PC-9 (cell line): ENCODE measurements at regions not wholly inside any gene's neighbourhood (a gene's known extent, or its start where the extent isn't known, plus 50 kb on each side); places are given as distances from the start of the nearest gene placed in this dataset.

ENCODE experiments used
- BruUV-seq: library from RNA; stranded (reverse); fragments of 400-500 nt; replicated peaks from 2 replicates; lab custom pipeline; 2021; lab: Mats Ljungman, UMichigan
- CTCF ChIA-PET: fragments of 300-600 bp; sonication (Branson Sonifier 250); formaldehyde crosslinking; loops from one replicate; lab custom pipeline; 2022; ENCODE audit warnings: antibody characterized with exemption; lab: Charles Lee
- POLR2A ChIA-PET: fragments of 300-600 bp; sonication (Branson Sonifier 250); formaldehyde crosslinking; loops from one replicate; lab custom pipeline; 2022; ENCODE audit warnings: antibody characterized with exemption; ENCODE audit not compliant: unreplicated experiment; lab: Charles Lee
- DNase-seq, 2 experiments: peaks; one replicate each; pipeline versions ENCODE4 v3.0.0 to v3.0.0-alpha.2; 2015 to 2022; ENCODE audit warnings: mixed read lengths in 1 of 2
- H2AFZ ChIP-seq: fragments of 200-600 bp; sonication (generic); 2 replicates; pipeline ENCODE4 v1.8.1; 2017; ENCODE audit warnings: antibody characterized with exemption
- H3F3A ChIP-seq: fragments of 200-600 bp; sonication (generic); 2 replicates; pipeline ENCODE4 v1.8.1; 2017; ENCODE audit warnings: antibody characterized with exemption, mild to moderate bottlenecking, low read depth; ENCODE audit not compliant: insufficient read depth
- H3K27ac ChIP-seq: fragments of 200-600 bp; sonication (generic); 2 replicates; pipeline ENCODE4 v1.6.1; 2016; ENCODE audit warnings: mixed run types
- H3K27me3 ChIP-seq: fragments of 200-600 bp; sonication (generic); 2 replicates; pipeline ENCODE4 v1.6.1; 2016; ENCODE audit warnings: low read depth, mixed run types; ENCODE audit not compliant: insufficient read depth
- H3K36me3 ChIP-seq: fragments of 200-600 bp; sonication (generic); 2 replicates; pipeline ENCODE4 v1.6.1; 2016; ENCODE audit warnings: low read depth, mixed run types
- H3K4me1 ChIP-seq: fragments of 200-600 bp; sonication (generic); replicated peaks from 2 replicates; pipeline ENCODE4 v1.6.1; 2016; ENCODE audit warnings: mixed run types; ENCODE audit not compliant: insufficient read depth
- H3K4me2 ChIP-seq: fragments of 200-600 bp; sonication (generic); 2 replicates; pipeline ENCODE4 v1.6.1; 2017; ENCODE audit warnings: mixed run types
- H3K4me3 ChIP-seq: fragments of 200-600 bp; sonication (generic); 2 replicates; pipeline ENCODE4 v1.6.1; 2016; ENCODE audit warnings: mixed run types
- H3K79me2 ChIP-seq: fragments of 200-600 bp; sonication (generic); 2 replicates; pipeline ENCODE4 v1.6.1; 2017; ENCODE audit warnings: low read depth, mixed run types
- H3K9me2 ChIP-seq: fragments of 200-600 bp; sonication (generic); 2 replicates; pipeline ENCODE4 v1.8.1; 2017; ENCODE audit warnings: mild to moderate bottlenecking; ENCODE audit not compliant: insufficient read depth
- H3K9me3 ChIP-seq: fragments of 200-600 bp; sonication (generic); 2 replicates; pipeline ENCODE4 v1.8.1; 2016; ENCODE audit warnings: low read depth; ENCODE audit not compliant: insufficient read depth
- H4K20me1 ChIP-seq: fragments of 200-600 bp; sonication (generic); 2 replicates; pipeline ENCODE4 v1.8.1; 2017; ENCODE audit not compliant: insufficient read depth
- CTCF ChIP-seq: fragments of 200-600 bp; sonication (generic); conservative IDR thresholded peaks from 2 replicates; pipeline ENCODE4 v1.6.1; 2017; ENCODE audit warnings: mixed run types, antibody characterized with exemption, mild to moderate bottlenecking, moderate library complexity
- EZH2 ChIP-seq: fragments of 200-600 bp; sonication (generic); IDR thresholded peaks from 2 replicates; pipeline ENCODE4 v1.8.0; 2017; ENCODE audit warnings: antibody characterized with exemption, low read depth
- intact Hi-C: fragments of 100-400 bp; cut with micrococcal nuclease; formaldehyde crosslinking; loops from one replicate; pipeline ENCODE4 v1.10.0; 2022; ENCODE audit not compliant: unreplicated experiment

GRCh38 chr15:25054329-25054728 is 99.5 kb downstream of the SNRPN start:
- ChIA-PET POLR2A (no interaction called here), CTCF (no interaction called here)
- no peak for TF ChIP-seq EZH2
- TF ChIP-seq CTCF: no peak
- Histone ChIP-seq H3K9me3 (no peaks in the 10 kb centered on the region), H3K4me1 (no peaks in the 10 kb centered on the region), H4K20me1 (no peaks in the 10 kb centered on the region), H3K4me2 (no peak overlapping the region), H3K27ac (no peak overlapping the region), H3K36me3 (no peaks in the 10 kb centered on the region), H3K9me2 (no peaks in the 10 kb centered on the region), H2AFZ (no peak overlapping the region), H3K4me3 (no peak overlapping the region), H3F3A (no peaks in the 10 kb centered on the region), H3K79me2 (no peaks in the 10 kb centered on the region), H3K27me3 (no peaks in the 10 kb centered on the region)
- BruUV-seq: no TSS peak
- intact Hi-C loops: no loop called here
- DNase-seq: no peak

GRCh38 chr15:25054943-25055342 is 100.2 kb downstream of the SNRPN start:
- intact Hi-C loops: no loop called here
- H3K27ac ChIP-seq: no peak overlapping the region
- no peaks in the 10 kb centered on the region for H3F3A ChIP-seq
- H2AFZ ChIP-seq: no peak overlapping the region
- ChIA-PET POLR2A (no interaction called here), CTCF (no interaction called here)
- no TSS peak for BruUV-seq
- no peaks in the 10 kb centered on the region for H3K9me3 ChIP-seq
- no peaks in the 10 kb centered on the region for H3K27me3 ChIP-seq
- no peaks in the 10 kb centered on the region for H4K20me1 ChIP-seq
- TF ChIP-seq CTCF: no peak
- no peak for TF ChIP-seq EZH2
- H3K36me3 ChIP-seq: no peaks in the 10 kb centered on the region
- H3K4me3 ChIP-seq: no peak overlapping the region
- no peak overlapping the region for H3K4me2 ChIP-seq
- no peaks in the 10 kb centered on the region for H3K4me1 ChIP-seq
- H3K9me2 ChIP-seq: no peaks in the 10 kb centered on the region
- DNase-seq: no peak
- H3K79me2 ChIP-seq: no peaks in the 10 kb centered on the region

GRCh38 chr15:25055356-25056068 is 100.7 kb downstream of the SNRPN start:
- Histone ChIP-seq H3K4me2 (no peak overlapping the region), H3K9me3 (no peaks in the 10 kb centered on the region), H3K9me2 (no peaks in the 10 kb centered on the region), H2AFZ (no peak overlapping the region), H3K4me3 (no peak overlapping the region), H4K20me1 (no peaks in the 10 kb centered on the region), H3K27me3 (no peaks in the 10 kb centered on the region), H3K36me3 (no peaks in the 10 kb centered on the region), H3F3A (no peaks in the 10 kb centered on the region), H3K79me2 (no peaks in the 10 kb centered on the region), H3K4me1 (no peaks in the 10 kb centered on the region), H3K27ac (no peak overlapping the region)
- ChIA-PET CTCF (no interaction called here), POLR2A (no interaction called here)
- intact Hi-C loops: no loop called here
- no peak for TF ChIP-seq CTCF
- TF ChIP-seq EZH2: no peak
- BruUV-seq: no TSS peak
- DNase-seq: no peak
